ENCODE measurements at regions not wholly inside any gene's neighbourhood (a gene's known extent, or its start where the extent isn't known, plus 50 kb on each side); places are given as distances from the start of the nearest gene placed in this dataset.
"Not testable (repeated sequence)": the region's sequence is repeated elsewhere in the genome, so short reads cannot be mapped to it uniquely, and the experiment has no call there.

DNA sequence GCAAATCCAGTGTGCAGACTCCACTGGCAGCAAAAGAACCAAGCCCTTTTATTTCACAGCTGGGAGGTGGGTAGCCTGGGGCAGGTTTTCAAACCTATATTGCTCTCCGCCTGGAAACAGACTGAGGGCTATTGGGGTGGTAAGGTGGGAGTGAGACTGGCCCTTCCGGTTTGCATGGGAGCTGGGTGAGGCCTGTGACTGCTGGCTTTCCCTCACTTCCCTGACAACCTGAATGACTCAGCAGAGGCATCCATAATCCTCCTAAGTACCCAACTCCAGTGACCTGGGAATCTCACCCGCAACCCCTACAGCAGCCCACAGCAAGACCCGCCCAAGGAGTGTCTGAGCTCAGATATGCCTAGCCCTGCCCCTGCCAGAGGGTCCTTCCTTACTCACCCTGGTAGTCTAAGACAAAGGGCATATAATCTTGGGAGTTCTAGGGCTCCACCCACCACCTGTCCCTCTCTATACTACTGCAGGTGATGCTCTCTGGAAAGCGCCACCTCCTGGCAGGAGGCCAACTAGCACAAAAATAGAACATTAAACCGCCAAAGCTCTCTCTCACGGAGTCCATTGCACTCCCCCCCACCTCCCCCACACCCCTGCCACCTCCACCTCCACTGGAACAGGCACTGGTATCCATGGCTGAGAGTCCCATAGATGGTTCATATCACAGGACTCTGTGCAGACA is 602.0 kb upstream of the C16orf82 start:
- H3K9ac ChIP-seq: no peak overlapping the region
- no peaks in the 10 kb centered on the region for H3K4me1 ChIP-seq (ENCODE audit: low read depth, poor library complexity, severe bottlenecking)
- H3K27me3 ChIP-seq (ENCODE audit: insufficient read depth, low read depth): no peaks in the 10 kb centered on the region
- no peaks in the 10 kb centered on the region for H3K79me2 ChIP-seq (ENCODE audit: insufficient read depth, low read depth)
- H4K20me1 ChIP-seq (ENCODE audit: insufficient read depth): no peaks in the 10 kb centered on the region
- H2AFZ ChIP-seq (ENCODE audit: low read depth): no peak overlapping the region
- TF ChIP-seq, protein P1, sequence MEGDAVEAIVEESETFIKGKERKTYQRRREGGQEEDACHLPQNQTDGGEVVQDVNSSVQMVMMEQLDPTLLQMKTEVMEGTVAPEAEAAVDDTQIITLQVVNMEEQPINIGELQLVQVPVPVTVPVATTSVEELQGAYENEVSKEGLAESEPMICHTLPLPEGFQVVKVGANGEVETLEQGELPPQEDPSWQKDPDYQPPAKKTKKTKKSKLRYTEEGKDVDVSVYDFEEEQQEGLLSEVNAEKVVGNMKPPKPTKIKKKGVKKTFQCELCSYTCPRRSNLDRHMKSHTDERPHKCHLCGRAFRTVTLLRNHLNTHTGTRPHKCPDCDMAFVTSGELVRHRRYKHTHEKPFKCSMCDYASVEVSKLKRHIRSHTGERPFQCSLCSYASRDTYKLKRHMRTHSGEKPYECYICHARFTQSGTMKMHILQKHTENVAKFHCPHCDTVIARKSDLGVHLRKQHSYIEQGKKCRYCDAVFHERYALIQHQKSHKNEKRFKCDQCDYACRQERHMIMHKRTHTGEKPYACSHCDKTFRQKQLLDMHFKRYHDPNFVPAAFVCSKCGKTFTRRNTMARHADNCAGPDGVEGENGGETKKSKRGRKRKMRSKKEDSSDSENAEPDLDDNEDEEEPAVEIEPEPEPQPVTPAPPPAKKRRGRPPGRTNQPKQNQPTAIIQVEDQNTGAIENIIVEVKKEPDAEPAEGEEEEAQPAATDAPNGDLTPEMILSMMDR (conservative IDR thresholded peaks at IDR 0.05; ENCODE audit: low read depth, low read length): no peak
- no peak overlapping the region for H3K4me2 ChIP-seq
- H3K36me3 ChIP-seq (ENCODE audit: insufficient read depth): no peaks in the 10 kb centered on the region
- no peak overlapping the region for H3K27ac ChIP-seq
- no peak overlapping the region for H3K4me3 ChIP-seq (IDR thresholded peaks at IDR 0.05; ENCODE audit: insufficient read depth, low read depth, low read length)

DNA sequence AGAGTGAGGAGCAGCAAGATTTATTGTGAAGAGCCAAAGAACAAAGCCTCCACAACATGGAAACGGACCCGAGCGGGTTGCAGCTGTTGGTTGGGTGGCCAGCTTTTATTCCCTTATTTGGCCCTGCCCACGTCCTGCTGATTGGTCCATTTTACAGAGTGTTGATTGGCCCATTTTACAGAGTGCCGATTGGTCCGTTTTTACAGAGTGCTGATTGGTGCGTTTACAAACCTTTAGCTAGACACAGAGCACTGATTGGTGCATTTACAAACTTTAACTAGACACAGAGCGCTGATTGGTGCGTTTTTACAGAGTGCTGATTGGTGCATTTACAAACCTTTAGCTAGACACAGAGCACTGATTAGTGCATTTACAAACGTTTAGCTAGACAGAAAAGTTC is 592.3 kb upstream of the C16orf82 start:
- not testable (repeated sequence) for H4K20me1 ChIP-seq (ENCODE audit: insufficient read depth); H3K27ac ChIP-seq; H2AFZ ChIP-seq (ENCODE audit: low read depth); H3K4me2 ChIP-seq; H3K4me3 ChIP-seq (IDR thresholded peaks at IDR 0.05; ENCODE audit: insufficient read depth, low read depth, low read length); H3K4me1 ChIP-seq (ENCODE audit: low read depth, poor library complexity, severe bottlenecking); H3K36me3 ChIP-seq (ENCODE audit: insufficient read depth); H3K27me3 ChIP-seq (ENCODE audit: insufficient read depth, low read depth); H3K9ac ChIP-seq; H3K79me2 ChIP-seq (ENCODE audit: insufficient read depth, low read depth)

DNA sequence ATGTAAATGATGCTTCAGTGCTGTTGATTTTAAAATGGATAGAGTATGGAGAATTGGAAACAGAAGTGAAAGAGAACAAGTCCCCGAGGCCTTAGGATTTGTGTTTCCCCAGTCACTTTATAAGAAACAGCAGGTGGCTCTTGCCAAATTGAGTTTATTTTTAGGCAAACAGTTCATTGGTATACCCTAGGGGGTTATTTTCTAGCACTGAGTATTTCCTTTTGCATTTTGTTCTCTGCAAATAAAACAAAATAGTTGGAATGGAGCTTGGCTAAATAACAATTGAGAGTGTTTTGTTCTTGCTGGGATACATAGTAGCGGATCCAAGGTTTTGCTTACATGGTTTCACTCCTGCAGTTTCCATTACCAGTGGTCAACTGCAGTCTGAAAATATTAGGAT is 591.1 kb upstream of the C16orf82 start:
- H3K9ac ChIP-seq: no peak overlapping the region
- H3K4me2 ChIP-seq: no peak overlapping the region
- H3K27ac ChIP-seq: no peak overlapping the region
- no peak overlapping the region for H2AFZ ChIP-seq (ENCODE audit: low read depth)
- H3K27me3 ChIP-seq (ENCODE audit: insufficient read depth, low read depth): no peaks in the 10 kb centered on the region
- H3K36me3 ChIP-seq (ENCODE audit: insufficient read depth): no peaks in the 10 kb centered on the region
- no peaks in the 10 kb centered on the region for H3K4me1 ChIP-seq (ENCODE audit: low read depth, poor library complexity, severe bottlenecking)
- no peaks in the 10 kb centered on the region for H4K20me1 ChIP-seq (ENCODE audit: insufficient read depth)
- no peak overlapping the region for H3K4me3 ChIP-seq (IDR thresholded peaks at IDR 0.05; ENCODE audit: insufficient read depth, low read depth, low read length)
- TF ChIP-seq, protein P1 (conservative IDR thresholded peaks at IDR 0.05; ENCODE audit: low read depth, low read length): no peak
- H3K79me2 ChIP-seq (ENCODE audit: insufficient read depth, low read depth): no peaks in the 10 kb centered on the region

DNA sequence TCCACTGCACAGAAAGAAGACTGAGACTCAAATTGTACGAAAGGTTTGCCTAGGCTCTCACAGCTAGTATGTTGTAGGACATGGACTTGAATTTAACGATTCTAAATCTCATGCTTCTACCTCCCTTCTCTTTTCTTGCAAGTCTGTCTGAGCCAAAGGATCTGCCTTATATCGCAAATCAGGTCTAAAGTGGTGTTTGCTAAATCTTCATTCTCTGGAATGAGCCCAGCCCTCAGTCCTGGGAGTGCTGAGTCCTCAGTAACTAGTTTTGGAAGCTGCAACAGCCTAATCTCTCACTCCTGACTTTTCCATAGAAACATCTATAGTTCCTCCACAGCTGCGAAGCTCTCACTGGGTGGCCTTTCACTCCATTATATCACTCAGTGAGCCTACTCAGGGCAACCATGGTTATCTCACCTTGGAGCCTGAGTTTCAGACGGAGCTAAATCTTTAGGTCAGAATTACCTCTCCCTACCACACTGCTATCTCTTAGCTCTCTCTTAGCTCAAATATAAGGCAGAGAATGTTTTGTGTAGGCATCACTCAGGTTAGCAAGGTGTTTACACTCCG is 575.5 kb upstream of the C16orf82 start:
- Histone ChIP-seq H3K79me2 (ENCODE audit: insufficient read depth, low read depth) (no peaks in the 10 kb centered on the region), H2AFZ (ENCODE audit: low read depth) (no peak overlapping the region), H4K20me1 (ENCODE audit: insufficient read depth) (no peaks in the 10 kb centered on the region), H3K9ac (no peak overlapping the region), H3K27ac (no peak overlapping the region), H3K4me3 (IDR thresholded peaks at IDR 0.05; ENCODE audit: insufficient read depth, low read depth, low read length) (no peak overlapping the region), H3K4me2 (no peak overlapping the region), H3K4me1 (ENCODE audit: low read depth, poor library complexity, severe bottlenecking) (no peaks in the 10 kb centered on the region), H3K27me3 (ENCODE audit: insufficient read depth, low read depth) (no peaks in the 10 kb centered on the region), H3K36me3 (ENCODE audit: insufficient read depth) (no peaks in the 10 kb centered on the region)
- TF ChIP-seq, protein P1 (conservative IDR thresholded peaks at IDR 0.05; ENCODE audit: low read depth, low read length): no peak

DNA sequence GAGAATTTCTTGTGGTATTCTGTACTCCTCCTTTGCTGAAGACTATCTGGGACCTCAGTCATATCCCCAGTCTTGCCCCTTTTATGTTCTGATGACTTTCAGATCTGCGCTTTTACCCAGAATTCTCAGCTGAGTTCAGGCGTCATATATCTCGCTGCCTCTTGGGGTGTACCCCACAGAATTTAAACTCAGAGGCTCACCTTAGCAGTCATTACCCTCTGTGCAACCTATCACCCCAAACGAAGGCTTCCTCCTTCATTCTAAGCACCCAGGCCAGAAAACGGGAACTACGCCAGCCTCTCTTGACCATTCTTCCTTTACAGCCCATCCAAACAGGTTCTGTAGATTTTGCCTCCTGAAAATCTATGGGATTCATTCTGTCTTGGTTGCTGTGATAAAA is 574.8 kb upstream of the C16orf82 start:
- no peaks in the 10 kb centered on the region for H3K79me2 ChIP-seq (ENCODE audit: insufficient read depth, low read depth)
- H3K36me3 ChIP-seq (ENCODE audit: insufficient read depth): no peaks in the 10 kb centered on the region
- no peak overlapping the region for H3K9ac ChIP-seq
- H3K4me1 ChIP-seq (ENCODE audit: low read depth, poor library complexity, severe bottlenecking): no peaks in the 10 kb centered on the region
- no peak overlapping the region for H3K27ac ChIP-seq
- TF ChIP-seq, protein P1 (conservative IDR thresholded peaks at IDR 0.05; ENCODE audit: low read depth, low read length): no peak
- H3K4me2 ChIP-seq: no peak overlapping the region
- H2AFZ ChIP-seq (ENCODE audit: low read depth): no peak overlapping the region
- H3K27me3 ChIP-seq (ENCODE audit: insufficient read depth, low read depth): no peaks in the 10 kb centered on the region
- no peak overlapping the region for H3K4me3 ChIP-seq (IDR thresholded peaks at IDR 0.05; ENCODE audit: insufficient read depth, low read depth, low read length)
- no peaks in the 10 kb centered on the region for H4K20me1 ChIP-seq (ENCODE audit: insufficient read depth)
